Trophoblast cell (in vitro differentiated cells and primary cell): ENCODE measurements at regions not wholly inside any gene's neighbourhood (a gene's known extent, or its start where the extent isn't known, plus 50 kb on each side); places are given as distances from the start of the nearest gene placed in this dataset.

Experiments used
- DNase-seq, 2 donors: peaks; one replicate each; pipeline ENCODE4 v3.0.0-alpha.2; 2016
- H2AFZ ChIP-seq: 2 replicates; pipeline ENCODE4 v1.6.1; 2013; ENCODE audit warnings: low read length, moderate library complexity, mild to moderate bottlenecking; ENCODE audit not compliant: insufficient read depth, poor library complexity
- H2AK5ac ChIP-seq: 2 replicates; pipeline ENCODE4 v1.6.1; 2013; ENCODE audit warnings: mild to moderate bottlenecking, low read length
- H2BK120ac ChIP-seq: 2 replicates; pipeline ENCODE4 v1.6.1; 2013; ENCODE audit warnings: low read length, mild to moderate bottlenecking, moderate library complexity; ENCODE audit not compliant: insufficient read depth, poor library complexity
- H2BK12ac ChIP-seq: 2 replicates; pipeline ENCODE4 v1.6.1; 2013; ENCODE audit warnings: mild to moderate bottlenecking, low read length, moderate library complexity
- H2BK5ac ChIP-seq: 2 replicates; pipeline ENCODE4 v1.6.1; 2013; ENCODE audit warnings: low read length, low read depth, moderate library complexity, mild to moderate bottlenecking; ENCODE audit not compliant: poor library complexity
- H3K14ac ChIP-seq: 2 replicates; pipeline ENCODE4 v1.6.1; 2013; ENCODE audit warnings: mild to moderate bottlenecking, low read length
- H3K18ac ChIP-seq: 2 replicates; pipeline ENCODE4 v1.6.1; 2013; ENCODE audit warnings: mild to moderate bottlenecking, low read length
- H3K23ac ChIP-seq: 2 replicates; pipeline ENCODE4 v1.6.1; 2013; ENCODE audit warnings: low read length
- H3K27ac ChIP-seq: 2 replicates; pipeline ENCODE4 v1.5.1; 2013; ENCODE audit warnings: low read depth, mild to moderate bottlenecking, inconsistent platforms, low read length, moderate library complexity
- H3K27me3 ChIP-seq: 2 replicates; pipeline ENCODE4 v1.6.1; 2013; ENCODE audit warnings: inconsistent platforms, mild to moderate bottlenecking, low read length, moderate library complexity; ENCODE audit not compliant: insufficient read depth
- H3K36me3 ChIP-seq, 2 experiments: 1 replicate in 1 of 2; 2 replicates in 1 of 2; pipeline ENCODE4 v1.6.1; 2013; ENCODE audit warnings: low read length in 2 of 2, mild to moderate bottlenecking in 2 of 2, moderate library complexity in 1 of 2; ENCODE audit not compliant: insufficient read depth in 2 of 2, control insufficient read depth in 1 of 2
- H3K4ac ChIP-seq: 2 replicates; pipeline ENCODE4 v1.6.1; 2013; ENCODE audit warnings: low read depth, mild to moderate bottlenecking, low read length, moderate library complexity
- H3K4me1 ChIP-seq, 2 experiments: 1 replicate in 1 of 2; 2 replicates in 1 of 2; pipeline ENCODE4 v1.6.1; 2013; ENCODE audit warnings: low read length in 2 of 2, mild to moderate bottlenecking in 2 of 2, moderate library complexity in 1 of 2; ENCODE audit not compliant: insufficient read depth in 2 of 2, control insufficient read depth in 1 of 2
- H3K4me2 ChIP-seq: 2 replicates; pipeline ENCODE4 v1.6.1; 2013; ENCODE audit warnings: inconsistent platforms, mild to moderate bottlenecking, low read length, moderate library complexity
- H3K4me3 ChIP-seq: 2 replicates; pipeline ENCODE4 v1.5.1; 2013; ENCODE audit warnings: mild to moderate bottlenecking, low read depth, low read length, inconsistent platforms
- H3K79me1 ChIP-seq: one replicate; pipeline ENCODE4 v1.6.1; 2013; ENCODE audit warnings: low read length
- H3K79me2 ChIP-seq: 2 replicates; pipeline ENCODE4 v1.6.1; 2013; ENCODE audit warnings: low read length, mild to moderate bottlenecking; ENCODE audit not compliant: control insufficient read depth, insufficient read depth, poor library complexity
- H3K9ac ChIP-seq: 2 replicates; pipeline ENCODE4 v1.6.1; 2013; ENCODE audit warnings: mild to moderate bottlenecking, low read length
- H3K9me3 ChIP-seq: 2 replicates; pipeline ENCODE4 v1.6.1; 2013; ENCODE audit warnings: low read depth, mild to moderate bottlenecking, control low read depth, inconsistent platforms, low read length; ENCODE audit not compliant: insufficient read depth
- H4K12ac ChIP-seq: 2 replicates; pipeline ENCODE4 v1.6.1; 2013; ENCODE audit warnings: low read depth, mild to moderate bottlenecking, low read length, moderate library complexity
- H4K8ac ChIP-seq: 2 replicates; pipeline ENCODE4 v1.6.1; 2013; ENCODE audit warnings: low read depth, mild to moderate bottlenecking, low read length, moderate library complexity
- H4K91ac ChIP-seq: one replicate; pipeline ENCODE4 v1.6.1; 2013; ENCODE audit warnings: low read depth, mild to moderate bottlenecking, low read length, moderate library complexity
- WGBS: extraction: QIAGEN DNeasy Blood & Tissue Kit; methylation state at CpG from one replicate; pipeline ENCODE4 v1.1.7; 2013; ENCODE audit warnings: missing lambda C conversion rate; ENCODE audit not compliant: insufficient read length, insufficient coverage; ENCODE audit errors: extremely low coverage; 5-methylcytosine and 5-hydroxymethylcytosine counted together

DNA sequence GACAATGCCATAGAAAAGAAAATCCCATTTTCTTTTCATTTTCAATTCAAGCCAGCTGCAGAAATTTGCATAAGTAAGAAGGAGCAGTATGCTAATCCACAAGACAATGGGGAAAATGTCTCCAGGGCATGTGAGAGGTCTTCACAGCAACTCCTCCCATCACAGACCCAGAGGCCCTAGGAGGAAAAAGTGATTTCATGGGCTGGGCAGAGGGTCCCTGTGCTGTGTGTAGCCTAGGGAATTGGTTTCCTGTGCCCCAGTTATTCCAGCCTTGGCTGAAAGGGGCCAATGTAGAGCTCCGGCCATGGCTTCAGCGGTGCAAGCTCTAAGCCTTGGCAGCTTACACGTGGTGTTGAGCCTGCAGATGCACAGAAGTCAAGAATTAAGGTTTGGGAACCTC lies 211.4 kb downstream of the CCDC59 start:
- H3K27ac ChIP-seq = no peak overlapping the region
- H3K4me3 ChIP-seq = no peak overlapping the region
- H3K18ac ChIP-seq = no peak overlapping the region
- H3K36me3 ChIP-seq = no peaks in the 10 kb centered on the region
- no peak overlapping the region for H3K23ac ChIP-seq
- WGBS = no CpG with 5 or more reads among the region's 3 CpGs
- no peak overlapping the region for H2AFZ ChIP-seq
- H2AK5ac ChIP-seq = no peak overlapping the region
- no peaks in the 10 kb centered on the region for H3K79me1 ChIP-seq
- H3K9me3 ChIP-seq = no peaks in the 10 kb centered on the region
- no peaks in the 10 kb centered on the region for H3K4me1 ChIP-seq
- no peak overlapping the region for H4K8ac ChIP-seq
- H3K9ac ChIP-seq = no peak overlapping the region
- no peak overlapping the region for H4K91ac ChIP-seq
- H3K4ac ChIP-seq = no peak overlapping the region
- no peak overlapping the region for H4K12ac ChIP-seq
- DNase-seq = no peak
- H3K27me3 ChIP-seq = no peaks in the 10 kb centered on the region
- H3K4me2 ChIP-seq = no peak overlapping the region
- no peak overlapping the region for H2BK5ac ChIP-seq
- H3K14ac ChIP-seq = no peak overlapping the region
- no peak overlapping the region for H2BK120ac ChIP-seq
- no peak overlapping the region for H2BK12ac ChIP-seq
- no peaks in the 10 kb centered on the region for H3K79me2 ChIP-seq

DNA sequence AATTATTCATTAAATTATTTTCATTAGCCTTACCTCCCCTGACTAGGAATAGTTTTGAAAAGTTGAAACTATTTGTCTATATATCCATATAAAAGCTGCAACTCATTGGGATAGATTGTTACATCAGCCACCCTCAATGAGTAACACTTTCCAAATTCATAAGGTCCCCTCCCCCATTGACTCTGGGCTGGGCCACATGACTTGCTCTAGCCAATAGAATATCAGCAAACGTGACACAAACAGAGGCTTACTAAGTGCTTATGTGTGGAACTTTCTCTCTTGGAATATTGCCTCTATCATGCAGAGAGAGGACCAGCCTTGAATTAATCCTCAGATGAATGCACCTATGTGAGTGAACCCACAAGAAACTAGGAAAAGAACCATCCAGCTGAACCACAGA lies 213.7 kb downstream of the CCDC59 start:
- Histone ChIP-seq H2BK5ac (no peak overlapping the region), H2AFZ (no peak overlapping the region)
- no CpG with 5 or more reads among the region's 1 CpG for WGBS

DNA sequence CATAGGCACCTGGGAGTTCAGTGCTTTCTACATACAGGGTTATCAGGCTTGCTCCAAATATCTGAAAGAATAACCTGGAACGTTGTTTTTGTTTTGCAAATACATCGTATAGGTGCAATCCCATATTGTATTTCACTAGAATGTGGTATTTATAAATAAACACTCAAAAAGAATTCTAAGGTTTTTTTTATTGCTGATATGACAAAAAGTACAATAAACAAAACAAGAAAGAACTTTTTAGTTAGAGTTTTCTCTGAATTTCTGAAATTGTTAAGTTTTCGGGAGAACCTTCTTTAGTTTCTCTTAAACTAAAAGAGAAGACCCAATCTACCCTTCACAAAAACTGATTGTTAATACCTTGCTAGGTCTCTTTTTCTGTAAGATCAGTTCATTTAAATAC lies 225.8 kb downstream of the CCDC59 start:
- H3K79me2 ChIP-seq = no peaks in the 10 kb centered on the region
- H2AFZ ChIP-seq = no peak overlapping the region
- no peak overlapping the region for H3K18ac ChIP-seq
- no peak overlapping the region for H4K91ac ChIP-seq
- H3K36me3 ChIP-seq = no peaks in the 10 kb centered on the region
- no peak overlapping the region for H2AK5ac ChIP-seq
- H3K27ac ChIP-seq = no peak overlapping the region
- H2BK120ac ChIP-seq = no peak overlapping the region
- H3K27me3 ChIP-seq = no peaks in the 10 kb centered on the region
- no peak overlapping the region for H3K4ac ChIP-seq
- H2BK5ac ChIP-seq = no peak overlapping the region
- no peak overlapping the region for H3K23ac ChIP-seq
- H4K8ac ChIP-seq = no peak overlapping the region
- WGBS = no CpG with 5 or more reads among the region's 3 CpGs
- no peak overlapping the region for H4K12ac ChIP-seq
- no peak overlapping the region for H2BK12ac ChIP-seq
- no peak overlapping the region for H3K4me3 ChIP-seq
- no peaks in the 10 kb centered on the region for H3K79me1 ChIP-seq
- no peak overlapping the region for H3K9ac ChIP-seq
- H3K9me3 ChIP-seq = no peaks in the 10 kb centered on the region
- no peak for DNase-seq
- no peaks in the 10 kb centered on the region for H3K4me1 ChIP-seq
- no peak overlapping the region for H3K14ac ChIP-seq
- H3K4me2 ChIP-seq = no peak overlapping the region

More for the DNA sequence above, 213.7 kb downstream of the CCDC59 start:
- H3K9ac ChIP-seq = no peak overlapping the region
- H3K14ac ChIP-seq = no peak overlapping the region
- DNase-seq = no peak
- H3K79me2 ChIP-seq = no peaks in the 10 kb centered on the region
- H3K4ac ChIP-seq = no peak overlapping the region
- no peak overlapping the region for H4K8ac ChIP-seq
- H2BK12ac ChIP-seq = no peak overlapping the region
- no peaks in the 10 kb centered on the region for H3K36me3 ChIP-seq
- no peak overlapping the region for H3K27ac ChIP-seq
- no peak overlapping the region for H3K23ac ChIP-seq
- no peak overlapping the region for H2BK120ac ChIP-seq
- H2AK5ac ChIP-seq = no peak overlapping the region
- no peak overlapping the region for H3K4me3 ChIP-seq
- no peaks in the 10 kb centered on the region for H3K4me1 ChIP-seq
- no peaks in the 10 kb centered on the region for H3K9me3 ChIP-seq
- H3K79me1 ChIP-seq = no peaks in the 10 kb centered on the region
- H4K12ac ChIP-seq = no peak overlapping the region
- no peak overlapping the region for H4K91ac ChIP-seq
- no peak overlapping the region for H3K18ac ChIP-seq
- H3K4me2 ChIP-seq = no peak overlapping the region
- H3K27me3 ChIP-seq = no peaks in the 10 kb centered on the region

DNA sequence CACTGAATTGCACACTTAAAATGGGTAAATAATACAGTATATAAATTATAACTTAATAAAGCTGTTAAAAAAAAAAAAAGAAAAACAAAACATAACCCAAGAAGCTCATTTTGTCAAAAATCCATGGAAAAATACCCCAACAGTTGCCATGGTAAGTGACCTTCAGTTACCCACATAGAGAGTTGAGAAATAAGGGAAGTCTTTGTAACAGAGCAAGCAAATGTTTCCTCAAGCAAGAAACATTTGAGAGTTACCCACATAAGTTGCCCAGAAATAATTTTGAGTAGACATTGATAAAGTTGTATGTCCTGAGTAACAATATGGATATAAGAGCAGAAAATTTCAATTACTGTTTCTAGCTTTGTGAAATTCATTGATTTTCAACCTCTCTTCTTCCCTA lies 227.4 kb downstream of the CCDC59 start:
- Histone ChIP-seq H3K18ac (no peak overlapping the region), H3K36me3 (no peaks in the 10 kb centered on the region), H3K79me1 (no peaks in the 10 kb centered on the region), H3K9ac (no peak overlapping the region), H2AFZ (no peak overlapping the region), H2BK120ac (no peak overlapping the region), H4K8ac (no peak overlapping the region), H3K4me3 (no peak overlapping the region), H3K27me3 (no peaks in the 10 kb centered on the region), H3K9me3 (no peaks in the 10 kb centered on the region), H2BK12ac (no peak overlapping the region), H4K91ac (no peak overlapping the region), H3K4me2 (no peak overlapping the region), H3K27ac (no peak overlapping the region), H3K79me2 (no peaks in the 10 kb centered on the region), H3K4me1 (no peaks in the 10 kb centered on the region), H2BK5ac (no peak overlapping the region), H3K14ac (no peak overlapping the region), H2AK5ac (no peak overlapping the region), H3K23ac (no peak overlapping the region), H3K4ac (no peak overlapping the region), H4K12ac (no peak overlapping the region)
- no peak for DNase-seq
